Hepatic stellate cell (primary cell): ENCODE measurements at regions not wholly inside any gene's neighbourhood (a gene's known extent, or its start where the extent isn't known, plus 50 kb on each side); places are given as distances from the start of the nearest gene placed in this dataset.
"Not testable (repeated sequence)": the region's sequence is repeated elsewhere in the genome, so short reads cannot be mapped to it uniquely, and the experiment has no call there.

Experiments used
- DNase-seq: peaks from one replicate; pipeline ENCODE4 v3.0.0; 2011; ENCODE audit warnings: low spot score

- no peak for DNase-seq
Measured at GRCh38 chr13:111413407-111414187, 93.2 kb downstream of the TEX29 start.

- no peak for DNase-seq
Measured at GRCh38 chr13:111414341-111414740, 93.9 kb downstream of the TEX29 start.

DNA sequence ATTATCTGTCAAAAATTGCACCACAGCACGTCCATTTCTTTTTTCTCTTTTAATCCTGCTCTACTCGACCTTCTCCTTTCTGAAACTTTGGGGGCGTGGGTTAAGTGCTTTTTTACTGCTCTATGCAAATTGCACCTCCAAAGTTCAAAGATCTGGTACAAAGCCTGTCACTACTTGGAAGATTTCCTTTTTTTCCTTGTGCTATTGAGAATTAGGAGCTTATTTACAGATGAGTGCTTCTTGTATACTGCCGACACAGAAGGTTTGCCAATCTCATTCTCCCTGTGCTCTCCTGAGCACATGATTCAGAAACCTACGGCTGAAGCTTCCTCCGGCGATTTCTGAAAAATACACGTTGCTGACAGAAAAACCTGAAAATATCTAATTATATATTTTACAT, 94.8 kb downstream of the TEX29 start:
- no peak for DNase-seq

DNA sequence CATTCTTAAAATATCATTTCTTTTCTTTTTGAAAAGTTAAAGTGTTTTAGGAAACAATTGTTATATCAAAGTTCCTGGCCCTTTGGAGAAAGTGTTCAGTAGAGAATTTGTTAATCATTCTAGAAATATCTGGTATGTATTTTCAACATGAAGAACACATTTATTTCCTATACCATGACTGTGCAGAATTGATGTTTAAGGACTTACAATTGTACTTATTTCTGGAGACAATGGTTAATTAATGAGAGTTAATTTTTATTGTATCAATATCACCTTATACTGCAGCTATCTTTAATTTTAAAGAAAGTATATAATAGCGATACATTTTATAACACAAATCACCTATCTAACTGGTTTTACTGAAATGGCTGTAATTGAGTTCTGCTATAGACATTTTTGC, 95.3 kb downstream of the TEX29 start:
- no peak for DNase-seq

DNA sequence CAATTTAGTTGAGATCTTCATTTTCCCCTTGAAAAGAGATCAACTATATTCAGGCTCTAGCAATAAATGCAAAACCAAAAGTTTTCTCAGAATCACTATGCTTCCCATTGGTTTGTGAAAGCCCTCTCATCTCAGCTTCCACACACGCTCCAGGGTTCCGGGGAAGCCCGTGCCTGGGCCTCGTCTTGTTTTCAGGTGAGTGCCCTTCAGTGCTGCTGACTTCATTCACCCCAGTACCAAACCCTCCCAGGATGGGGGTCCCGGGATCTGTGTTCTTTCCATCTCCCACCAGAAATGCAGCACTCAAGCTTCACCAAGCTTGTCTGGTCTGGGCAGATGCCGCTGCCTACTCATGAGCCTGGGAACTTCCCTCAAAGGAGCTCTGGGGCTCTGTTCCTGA, 97.7 kb downstream of the TEX29 start:
- DNase-seq: no peak

DNA sequence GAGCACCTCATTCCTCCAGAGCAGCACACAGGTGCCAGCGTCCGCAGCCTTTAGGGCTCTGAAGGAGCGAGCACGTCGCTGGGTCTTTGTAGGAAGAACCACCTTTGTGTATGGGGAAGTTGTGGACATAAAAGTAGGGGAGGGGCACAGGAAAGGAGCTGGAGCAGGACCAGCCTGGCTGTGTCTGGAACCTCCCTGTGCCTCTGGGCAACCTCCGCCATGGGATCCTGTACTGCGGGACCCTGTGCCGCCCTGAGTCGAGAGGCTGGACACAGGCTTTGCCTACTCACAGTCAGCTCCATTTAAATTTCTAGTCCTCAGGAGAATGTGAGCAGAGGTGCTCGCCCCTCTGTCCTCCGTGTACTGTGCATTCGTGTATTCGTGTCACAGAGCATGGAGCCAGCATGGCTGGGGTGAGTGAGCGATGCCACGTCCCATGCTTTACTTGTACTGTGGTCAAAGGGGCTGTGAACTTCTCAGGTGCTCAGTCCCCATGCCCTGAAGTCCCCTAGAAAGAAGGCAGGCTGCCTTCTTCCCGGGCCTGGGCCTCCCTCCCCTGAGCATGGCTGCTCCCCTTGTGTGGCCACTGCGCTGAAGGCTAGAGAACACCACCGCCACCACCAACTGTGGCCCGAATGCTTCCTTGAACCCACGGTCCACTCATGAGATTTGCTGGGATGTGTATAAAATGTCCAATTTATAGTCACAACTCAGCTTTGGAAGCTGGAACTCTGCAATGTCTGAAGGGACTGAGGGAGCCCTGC, 99.9 kb downstream of the TEX29 start:
- DNase-seq: no peak

- no peak for DNase-seq
Measured at GRCh38 chr13:111421216-111421615, 100.8 kb downstream of the TEX29 start.

GRCh38 chr13:111422348-111422747, 101.9 kb downstream of the TEX29 start:
- DNase-seq: no peak

- no peak for DNase-seq
Measured at GRCh38 chr13:111423168-111423785, 102.8 kb downstream of the TEX29 start.

DNA sequence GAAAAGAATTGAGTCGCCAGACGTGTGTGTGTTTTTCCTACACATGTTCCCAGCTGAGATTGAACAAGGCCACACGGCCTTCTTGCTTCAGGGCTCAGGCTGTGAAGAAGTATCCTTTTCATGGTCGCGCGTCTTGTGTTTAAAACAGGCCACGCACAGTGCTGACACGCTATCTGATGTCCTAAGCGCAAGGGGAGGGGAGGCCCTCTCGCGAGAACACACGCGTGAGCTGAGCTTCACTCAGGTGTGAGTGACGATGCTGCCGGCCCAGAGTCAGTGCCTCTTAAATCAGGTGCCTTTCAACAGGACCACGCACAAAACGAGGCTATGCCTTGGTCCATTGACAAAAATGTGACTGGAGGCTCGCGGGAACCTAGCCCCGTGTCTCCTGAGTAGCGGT, 103.7 kb downstream of the TEX29 start:
- no peak for DNase-seq

- DNase-seq: no peak
Measured at GRCh38 chr13:111425326-111425725, 104.9 kb downstream of the TEX29 start.

- DNase-seq: peak; percentile 54
Measured at GRCh38 chr13:111429064-111429558, 108.7 kb downstream of the TEX29 start.

DNA sequence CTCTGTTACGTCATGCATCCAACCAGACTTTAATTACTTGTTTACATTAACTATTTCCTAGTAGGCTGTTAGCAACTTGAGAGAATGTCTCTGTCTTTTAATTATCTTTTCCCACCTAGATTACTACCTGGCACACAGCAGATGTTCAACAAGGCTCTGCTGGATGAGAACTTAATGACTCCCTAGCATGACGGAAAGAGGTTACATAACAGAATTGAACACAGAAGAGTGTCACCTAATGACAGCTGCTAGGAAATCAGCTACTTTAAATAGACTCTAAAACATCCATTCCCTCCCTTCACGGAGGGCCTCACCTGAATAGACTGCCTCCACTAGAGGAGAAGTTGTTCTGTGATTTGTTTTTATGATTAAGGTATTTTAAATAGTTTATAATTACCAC, 110.8 kb downstream of the TEX29 start:
- no peak for DNase-seq

DNA sequence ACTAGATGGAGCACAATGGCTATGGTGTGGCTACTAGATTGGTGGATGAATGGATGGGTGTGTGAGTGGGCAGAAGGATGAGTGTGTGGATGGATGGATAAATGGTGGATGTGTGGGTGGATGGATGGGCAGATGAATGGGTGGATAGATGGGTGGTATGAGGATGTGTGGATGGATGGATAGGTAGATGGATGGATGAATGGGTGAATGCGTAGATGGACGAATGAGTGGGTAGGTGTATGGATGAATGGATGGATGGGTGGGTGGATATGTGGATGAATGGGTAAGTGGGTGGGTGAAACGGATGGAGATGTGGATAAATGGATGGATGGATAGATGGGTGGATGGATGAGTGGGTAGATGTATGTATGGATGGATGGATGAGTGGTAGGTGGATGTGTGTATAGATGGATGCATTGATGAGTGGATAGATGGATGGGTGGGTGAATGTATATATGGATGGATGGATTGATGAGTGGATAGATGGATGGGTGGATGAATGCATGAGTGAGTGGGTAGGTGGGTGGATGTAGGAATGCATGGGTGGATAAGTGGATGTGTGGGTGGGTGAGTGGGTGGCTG, 114.2 kb downstream of the TEX29 start:
- no peak for DNase-seq

GRCh38 chr13:111436446-111436845, 116.0 kb downstream of the TEX29 start:
- no peak for DNase-seq

- DNase-seq: no peak
Measured at GRCh38 chr13:111437417-111437816, 117.0 kb downstream of the TEX29 start.

- DNase-seq: no peak
Measured at GRCh38 chr13:111437856-111438547, 117.6 kb downstream of the TEX29 start.

DNA sequence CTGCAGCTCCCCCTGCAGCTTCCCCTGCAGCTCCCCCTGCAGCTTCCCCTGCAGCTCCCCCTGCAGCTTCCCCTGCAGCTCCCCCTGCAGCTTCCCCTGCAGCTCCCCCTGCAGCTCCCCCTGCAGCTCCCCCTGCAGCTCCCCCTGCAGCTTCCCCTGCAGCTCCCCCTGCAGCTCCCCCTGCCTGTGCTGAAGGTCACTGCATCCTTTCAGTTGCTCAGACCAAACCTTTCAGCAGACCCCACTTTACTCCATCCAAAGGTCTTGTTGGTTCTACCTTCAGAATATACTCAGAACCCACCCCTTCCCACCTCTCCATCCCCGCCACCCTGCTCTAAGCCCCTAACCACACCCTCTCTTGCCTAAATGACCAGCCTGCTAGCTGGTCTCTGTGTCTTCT, 120.0 kb downstream of the TEX29 start:
- DNase-seq: not testable (repeated sequence)

- DNase-seq: no peak
Measured at GRCh38 chr13:111443981-111444380, 123.5 kb downstream of the TEX29 start.

DNA sequence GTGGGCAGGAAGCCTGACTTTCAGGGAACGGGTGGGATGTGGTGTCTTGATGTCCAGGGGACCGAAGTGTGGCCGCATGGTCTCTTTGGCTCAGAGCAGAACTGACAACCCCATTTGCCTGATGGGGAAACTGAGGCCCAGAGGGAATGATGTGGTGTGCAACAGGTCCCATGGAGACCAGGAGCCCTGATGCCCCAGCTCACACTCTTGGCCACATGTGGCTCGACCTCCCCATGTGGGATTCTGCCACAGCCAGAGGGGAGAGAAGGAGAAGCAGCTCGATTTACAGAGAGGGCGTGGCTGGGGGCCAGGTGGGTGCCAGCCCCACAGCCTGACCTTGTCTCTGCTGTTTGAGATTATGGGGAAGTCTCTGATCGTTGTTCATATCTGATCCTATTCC, 128.1 kb downstream of the TEX29 start:
- no peak for DNase-seq

DNA sequence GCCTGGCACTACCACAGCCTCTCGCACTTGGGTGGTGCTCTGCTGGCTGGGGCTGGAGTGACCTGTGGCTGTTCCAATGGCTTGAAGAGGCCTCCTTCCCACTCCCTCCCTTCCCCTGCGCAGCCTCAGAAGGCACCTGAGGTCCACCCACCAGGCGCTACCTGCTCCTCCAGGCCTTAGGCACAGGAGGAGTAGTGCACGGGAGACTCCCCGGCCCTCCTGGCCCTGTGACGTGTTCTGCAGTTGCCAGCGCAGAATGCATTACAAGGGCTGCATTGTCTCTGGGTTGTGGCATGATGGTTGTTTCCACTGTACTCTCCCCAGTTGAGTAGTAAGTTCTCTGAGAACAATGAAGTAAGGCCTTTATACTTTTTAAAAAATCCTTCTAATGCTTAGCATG, 128.6 kb downstream of the TEX29 start:
- no peak for DNase-seq

DNA sequence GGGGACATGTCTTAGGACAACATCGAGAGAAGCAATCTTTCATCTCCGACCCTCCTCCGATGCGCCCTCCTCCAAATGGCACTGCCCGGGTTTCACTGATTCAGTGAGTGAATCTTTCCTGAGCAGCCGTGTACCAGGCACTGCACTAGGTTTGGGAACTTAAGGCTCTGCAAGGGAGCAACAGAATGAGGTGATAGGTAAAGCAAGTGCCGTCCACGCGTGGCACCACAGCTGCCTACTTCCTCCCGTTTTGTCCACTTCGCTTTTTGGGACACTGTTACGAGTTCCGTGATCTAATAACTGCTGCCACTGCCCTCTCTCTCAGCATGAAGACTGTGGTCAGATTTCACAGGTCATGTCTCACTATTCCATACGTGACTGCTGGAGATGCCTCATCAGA, 131.0 kb downstream of the TEX29 start:
- DNase-seq: no peak
